Tibial nerve (tissue), 4 donors: ENCODE measurements at regions not wholly inside any gene's neighbourhood (a gene's known extent, or its start where the extent isn't known, plus 50 kb on each side); places are given as distances from the start of the nearest gene placed in this dataset.

Source experiments
- DNase-seq, 2 donors: peaks; one replicate each; pipeline ENCODE4 v3.0.0-alpha.2; 2019; ENCODE audit warnings: low spot score in 2 of 2
- H3K27ac ChIP-seq, 4 donors: fragments of 200-600 bp; sonication (generic) in 3 of 4; one replicate each; pipeline ENCODE4 v1.5.1; 2017 to 2019; ENCODE audit warnings: mild to moderate bottlenecking in 1 of 4
- H3K27me3 ChIP-seq, 2 donors: fragments of 200-600 bp; sonication (generic) in 1 of 2; one replicate each; pipeline versions ENCODE4 v1.5.1 to v1.6.0; 2017 to 2019
- H3K36me3 ChIP-seq, 3 donors: fragments of 200-600 bp; sonication (generic); one replicate each; pipeline ENCODE4 v1.5.1; 2018 to 2019
- H3K4me1 ChIP-seq, 4 donors: fragments of 200-600 bp; sonication (generic) in 3 of 4; one replicate each; pipeline ENCODE4 v1.5.1; 2017 to 2019
- H3K4me3 ChIP-seq, 4 donors: fragments of 200-600 bp; sonication (generic) in 3 of 4; one replicate each; pipeline ENCODE4 v1.5.1; 2017 to 2019; ENCODE audit warnings: mild to moderate bottlenecking in 1 of 4, moderate library complexity in 1 of 4
- H3K9me3 ChIP-seq, 4 donors: fragments of 200-600 bp; sonication (generic) in 3 of 4; one replicate each; pipeline ENCODE4 v1.5.1; 2017 to 2019
- CTCF ChIP-seq, 5 experiments: fragments of 200-600 bp in 3 of 5; fragments of 450-650 bp in 2 of 5; sonication (generic) in 3 of 5; IDR thresholded peaks; one replicate each; pipeline ENCODE4 v1.5.1; 2016 to 2019; ENCODE audit warnings: antibody characterized with exemption in 5 of 5, mild to moderate bottlenecking in 3 of 5, moderate library complexity in 2 of 5
- EP300 ChIP-seq, 2 donors: sonication (generic); formaldehyde crosslinking; IDR thresholded peaks; one replicate each; pipeline ENCODE4 v1.6.1; 2017; ENCODE audit warnings: antibody characterized with exemption in 2 of 2, mild to moderate bottlenecking in 1 of 2
- POLR2A ChIP-seq, 2 donors: fragments of 450-650 bp; IDR thresholded peaks; one replicate each; pipeline ENCODE4 v1.6.1; 2017; ENCODE audit warnings: antibody characterized with exemption in 2 of 2, mild to moderate bottlenecking in 2 of 2, moderate library complexity in 2 of 2
- WGBS, 2 donors: methylation state at CpG; one replicate each; pipeline ENCODE4 v1.1.5; 2018; 5-methylcytosine and 5-hydroxymethylcytosine counted together

- no peak for TF ChIP-seq EP300 (IDR thresholded peaks at IDR 0.05)
- TF ChIP-seq POLR2A (IDR thresholded peaks at IDR 0.05), result no peak
- TF ChIP-seq CTCF (IDR thresholded peaks at IDR 0.05), result no peak
- H3K4me3 ChIP-seq, result no peak overlapping the region
- no peaks in the 10 kb centered on the region for H3K9me3 ChIP-seq
- H3K27ac ChIP-seq, result no peak overlapping the region
- H3K36me3 ChIP-seq, result no peaks in the 10 kb centered on the region
- H3K27me3 ChIP-seq, result no peaks in the 10 kb centered on the region
- DNase-seq, result no peak
- H3K4me1 ChIP-seq, result no peaks in the 10 kb centered on the region
- WGBS, 2 donors, result 48% methylated on average over 3 of the region's 3 CpGs
These were observed 1157.7 kb upstream of the MAP3K7 start for GRCh38 chr6:91744566-91744965.

GRCh38 chr6:91743756-91744155 is 1156.9 kb upstream of the MAP3K7 start:
- Histone ChIP-seq H3K9me3 (no peaks in the 10 kb centered on the region), H3K36me3 (no peaks in the 10 kb centered on the region), H3K27me3 (no peaks in the 10 kb centered on the region), H3K4me3 (no peak overlapping the region), H3K27ac (no peak overlapping the region), H3K4me1 (no peaks in the 10 kb centered on the region)
- TF ChIP-seq EP300 (IDR thresholded peaks at IDR 0.05) (no peak), CTCF (IDR thresholded peaks at IDR 0.05) (no peak), POLR2A (IDR thresholded peaks at IDR 0.05) (no peak)
- 32 to 37% methylated on average over 2 of the region's 2 CpGs for WGBS, 2 donors
- DNase-seq, result no peak

- Histone ChIP-seq H3K36me3 (no peaks in the 10 kb centered on the region), H3K4me1 (no peaks in the 10 kb centered on the region), H3K27me3 (no peaks in the 10 kb centered on the region), H3K4me3 (no peak overlapping the region), H3K9me3 (no peaks in the 10 kb centered on the region), H3K27ac (no peak overlapping the region)
- no peak for TF ChIP-seq POLR2A (IDR thresholded peaks at IDR 0.05)
- no peak for TF ChIP-seq CTCF (IDR thresholded peaks at IDR 0.05)
- TF ChIP-seq EP300 (IDR thresholded peaks at IDR 0.05), result no peak
- no peak for DNase-seq
These were observed 1145.1 kb upstream of the MAP3K7 start for GRCh38 chr6:91731939-91732338.

- H3K27me3 ChIP-seq, result no peaks in the 10 kb centered on the region
- no peaks in the 10 kb centered on the region for H3K9me3 ChIP-seq
- H3K4me1 ChIP-seq, result no peaks in the 10 kb centered on the region
- TF ChIP-seq CTCF (IDR thresholded peaks at IDR 0.05) (no peak), POLR2A (IDR thresholded peaks at IDR 0.05) (no peak), EP300 (IDR thresholded peaks at IDR 0.05) (no peak)
- no peak overlapping the region for H3K27ac ChIP-seq
- 69 to 79% methylated on average over 2 of the region's 2 CpGs for WGBS, 2 donors
- no peak overlapping the region for H3K4me3 ChIP-seq
- DNase-seq, result no peak
- H3K36me3 ChIP-seq, result no peaks in the 10 kb centered on the region
These were observed 1143.8 kb upstream of the MAP3K7 start for GRCh38 chr6:91730710-91731109.

- Histone ChIP-seq H3K27ac (no peak overlapping the region), H3K27me3 (no peaks in the 10 kb centered on the region), H3K36me3 (no peaks in the 10 kb centered on the region), H3K4me1 (no peaks in the 10 kb centered on the region), H3K4me3 (no peak overlapping the region), H3K9me3 (no peaks in the 10 kb centered on the region)
- 54 to 55% methylated on average over 1 of the region's 1 CpG for WGBS, 2 donors
- DNase-seq, result no peak
- TF ChIP-seq EP300 (IDR thresholded peaks at IDR 0.05), result no peak
- no peak for TF ChIP-seq CTCF (IDR thresholded peaks at IDR 0.05)
- no peak for TF ChIP-seq POLR2A (IDR thresholded peaks at IDR 0.05)
These were observed 1133.5 kb upstream of the MAP3K7 start for GRCh38 chr6:91720324-91720723.
